CD14-positive monocyte (primary cell): ENCODE measurements at regions not wholly inside any gene's neighbourhood (a gene's known extent, or its start where the extent isn't known, plus 50 kb on each side); places are given as distances from the start of the nearest gene placed in this dataset.

Experiments
- DNase-seq, 3 donors: peaks; one replicate each; pipeline ENCODE4 v3.0.0-alpha.2; 2011 to 2022
- H2AFZ ChIP-seq: 2 replicates; pipeline ENCODE4 v1.6.0; 2012; ENCODE audit warnings: mild to moderate bottlenecking, low read depth, low read length, inconsistent platforms; ENCODE audit not compliant: insufficient read depth, poor library complexity, severe bottlenecking
- H3K27ac ChIP-seq, 2 donors: 1 replicate in 1 of 2; 2 replicates in 1 of 2; pipeline ENCODE4 v1.5.1; 2012 to 2013; ENCODE audit warnings: low read length in 2 of 2, control low read depth in 1 of 2, inconsistent platforms in 1 of 2, low read depth in 1 of 2, mild to moderate bottlenecking in 1 of 2
- H3K27me3 ChIP-seq, 2 donors: one replicate each; pipeline versions ENCODE4 v1.6.0 to v1.6.1; 2011 to 2013; ENCODE audit warnings: low read length in 2 of 2; ENCODE audit not compliant: control insufficient read depth in 2 of 2, insufficient read depth in 2 of 2
- H3K36me3 ChIP-seq, 2 donors: replicated peaks in 1 of 2; 1 replicate in 1 of 2; 2 replicates in 1 of 2; pipeline versions ENCODE4 v1.5.1 to v1.6.1; 2012 to 2013; ENCODE audit warnings: low read length in 2 of 2, control low read depth in 1 of 2, inconsistent platforms in 1 of 2, mild to moderate bottlenecking in 1 of 2; ENCODE audit not compliant: insufficient read depth in 2 of 2, control insufficient read depth in 1 of 2
- H3K4me1 ChIP-seq, 2 donors: 1 replicate in 1 of 2; 2 replicates in 1 of 2; pipeline versions ENCODE4 v1.5.1 to v1.6.1; 2012 to 2013; ENCODE audit warnings: low read length in 2 of 2, control low read depth in 1 of 2, inconsistent platforms in 1 of 2, mild to moderate bottlenecking in 1 of 2, moderate library complexity in 1 of 2; ENCODE audit not compliant: insufficient read depth in 2 of 2, control insufficient read depth in 1 of 2
- H3K4me2 ChIP-seq: replicated peaks from 2 replicates; pipeline ENCODE3; 2012; ENCODE audit warnings: low read length, moderate library complexity, mild to moderate bottlenecking; ENCODE audit not compliant: poor library complexity, severe bottlenecking; ENCODE audit errors: extremely low read depth
- H3K4me3 ChIP-seq, 3 experiments: fragments of 200-600 bp in 1 of 3; sonication (generic) in 1 of 3; replicated peaks in 1 of 3; 1 replicate in 2 of 3; 2 replicates in 1 of 3; pipeline ENCODE4 v1.5.1; 2011 to 2013; ENCODE audit warnings: low read length in 3 of 3, mild to moderate bottlenecking in 3 of 3, control low read depth in 2 of 3, low read depth in 2 of 3, inconsistent platforms in 1 of 3, moderate library complexity in 1 of 3
- H3K79me2 ChIP-seq: 2 replicates; pipeline ENCODE4 v1.6.0; 2012; ENCODE audit warnings: mild to moderate bottlenecking, control low read depth, inconsistent platforms, low read length, moderate library complexity; ENCODE audit not compliant: insufficient read depth
- H3K9ac ChIP-seq: 2 replicates; pipeline ENCODE4 v1.6.0; 2017; ENCODE audit warnings: low read length, mild to moderate bottlenecking; ENCODE audit not compliant: insufficient read depth, poor library complexity, severe bottlenecking
- H3K9me3 ChIP-seq, 2 donors: replicated peaks in 1 of 2; 1 replicate in 1 of 2; 2 replicates in 1 of 2; pipeline versions ENCODE4 v1.5.1 to v1.6.1; 2012 to 2013; ENCODE audit warnings: low read length in 2 of 2, control low read depth in 1 of 2; ENCODE audit not compliant: control insufficient read depth in 1 of 2, insufficient read depth in 1 of 2
- H4K20me1 ChIP-seq: 2 replicates; pipeline ENCODE4 v1.6.0; 2012; ENCODE audit warnings: mild to moderate bottlenecking, low read length, control low read depth, moderate library complexity; ENCODE audit not compliant: insufficient read depth
- H3K27ac Mint-ChIP-seq, 7 donors: one replicate each; pipeline ENCODE4 v1.8.0; 2020; ENCODE audit warnings: mild to moderate bottlenecking in 7 of 7, mixed read lengths in 7 of 7, moderate library complexity in 6 of 7, inconsistent platforms in 2 of 7
- H3K27me3 Mint-ChIP-seq, 3 donors: one replicate each; pipeline ENCODE4 v1.8.0; 2021 to 2022; ENCODE audit warnings: low read depth in 3 of 3, mild to moderate bottlenecking in 3 of 3, mixed read lengths in 3 of 3, moderate library complexity in 3 of 3, inconsistent platforms in 1 of 3
- H3K36me3 Mint-ChIP-seq, 2 donors: one replicate each; pipeline ENCODE4 v1.8.0; 2020; ENCODE audit warnings: mixed read lengths in 2 of 2, inconsistent platforms in 1 of 2, mild to moderate bottlenecking in 1 of 2
- H3K4me1 Mint-ChIP-seq: one replicate; pipeline ENCODE4 v1.8.0; 2020; ENCODE audit warnings: mild to moderate bottlenecking, mixed read lengths
- H3K4me3 Mint-ChIP-seq, 2 donors: one replicate each; pipeline ENCODE4 v1.8.0; 2020; ENCODE audit warnings: mild to moderate bottlenecking in 2 of 2, mixed read lengths in 2 of 2, moderate library complexity in 1 of 2
- H3K9me3 Mint-ChIP-seq, 7 donors: one replicate each; pipeline ENCODE4 v1.8.0; 2020 to 2022; ENCODE audit warnings: mixed read lengths in 7 of 7, mild to moderate bottlenecking in 6 of 7, moderate library complexity in 6 of 7, inconsistent platforms in 2 of 7
- CTCF ChIP-seq: fragments of 200-600 bp; IDR thresholded peaks from one replicate; pipeline ENCODE4 v1.8.0; 2022; ENCODE audit warnings: antibody characterized with exemption, mild to moderate bottlenecking
- WGBS: methylation state at CpG from one replicate; pipeline ENCODE4 v1.1.5; 2013; ENCODE audit warnings: missing lambda C conversion rate; ENCODE audit not compliant: insufficient coverage; 5-methylcytosine and 5-hydroxymethylcytosine counted together
- intact Hi-C, 2 donors: fragments of 100-400 bp; cut with micrococcal nuclease; formaldehyde crosslinking; loops; one replicate each; pipeline versions ENCODE4 v1.15.0 to v1.15.1; 2023

- Mint-ChIP-seq H3K4me3 (no peak overlapping the region), H3K4me1 (peaks cover 8% of the 10 kb centered on the region), H3K27ac (peak overlapping the region in 1 of 7 donors; percentile 4), H3K27me3 (peaks cover 7 to 8% (median 7%) of the 10 kb centered on the region in 3 donors), H3K36me3 (no peaks in the 10 kb centered on the region), H3K9me3 (no peaks in the 10 kb centered on the region)
- Histone ChIP-seq H3K4me1 (peaks cover 0 to 2% of the 10 kb centered on the region in 2 donors), H3K4me3 (no peak overlapping the region), H3K9me3 (no peaks in the 10 kb centered on the region), H4K20me1 (no peaks in the 10 kb centered on the region), H3K9ac (no peak overlapping the region), H3K36me3 (no peaks in the 10 kb centered on the region), H3K27ac (no peak overlapping the region), H3K27me3 (peaks cover 0 to 7% of the 10 kb centered on the region in 2 donors), H2AFZ (no peak overlapping the region), H3K4me2 (no peak overlapping the region), H3K79me2 (no peaks in the 10 kb centered on the region)
- TF ChIP-seq CTCF = no peak
- intact Hi-C loops = no loop called here
- WGBS = 95% methylated on average over 6 of the region's 8 CpGs
- DNase-seq = no peak
Observed at GRCh38 chr13:30123575-30123974, 183.8 kb downstream of the KATNAL1 start.

DNA sequence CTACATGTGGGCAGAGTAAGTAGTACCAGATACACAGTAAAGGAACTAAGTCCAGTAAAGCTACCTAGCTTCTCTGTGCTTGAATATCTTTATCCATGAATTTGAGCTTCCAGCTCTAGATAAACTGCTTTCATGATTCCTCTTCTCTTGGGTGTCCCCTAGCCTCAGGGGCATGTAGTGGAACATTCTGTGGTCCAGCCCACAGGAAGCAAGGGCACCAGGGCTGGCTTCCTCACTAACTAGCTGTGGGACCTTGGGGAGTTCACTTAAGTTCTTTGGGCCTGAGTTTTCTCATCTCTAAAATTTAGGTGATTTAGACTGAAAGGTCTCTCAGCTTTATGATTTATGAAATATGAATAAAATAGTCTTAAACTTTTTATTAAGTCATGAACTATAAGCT lies 185.7 kb downstream of the KATNAL1 start:
- H3K4me3 Mint-ChIP-seq = no peak overlapping the region
- Histone ChIP-seq H3K4me1 (peaks cover 0 to 2% of the 10 kb centered on the region in 2 donors), H2AFZ (no peak overlapping the region), H3K4me2 (no peak overlapping the region), H3K27me3 (peaks cover 0 to 7% of the 10 kb centered on the region in 2 donors), H3K36me3 (no peaks in the 10 kb centered on the region), H3K9ac (no peak overlapping the region), H3K4me3 (no peak overlapping the region), H4K20me1 (no peaks in the 10 kb centered on the region), H3K9me3 (no peaks in the 10 kb centered on the region), H3K27ac (no peak overlapping the region), H3K79me2 (no peaks in the 10 kb centered on the region)
- H3K36me3 Mint-ChIP-seq = no peaks in the 10 kb centered on the region
- DNase-seq = no peak
- H3K27me3 Mint-ChIP-seq = peaks cover 4 to 8% (median 7%) of the 10 kb centered on the region in 3 donors
- peaks cover 8% of the 10 kb centered on the region for H3K4me1 Mint-ChIP-seq
- TF ChIP-seq CTCF = no peak
- intact Hi-C loops = no loop called here
- H3K9me3 Mint-ChIP-seq = peaks cover 0 to 7% (median 2%) of the 10 kb centered on the region in 7 donors
- no peak overlapping the region for H3K27ac Mint-ChIP-seq
